ENCODE measurements at regions not wholly inside any gene's neighbourhood (a gene's known extent, or its start where the extent isn't known, plus 50 kb on each side); places are given as distances from the start of the nearest gene placed in this dataset.

DNA sequence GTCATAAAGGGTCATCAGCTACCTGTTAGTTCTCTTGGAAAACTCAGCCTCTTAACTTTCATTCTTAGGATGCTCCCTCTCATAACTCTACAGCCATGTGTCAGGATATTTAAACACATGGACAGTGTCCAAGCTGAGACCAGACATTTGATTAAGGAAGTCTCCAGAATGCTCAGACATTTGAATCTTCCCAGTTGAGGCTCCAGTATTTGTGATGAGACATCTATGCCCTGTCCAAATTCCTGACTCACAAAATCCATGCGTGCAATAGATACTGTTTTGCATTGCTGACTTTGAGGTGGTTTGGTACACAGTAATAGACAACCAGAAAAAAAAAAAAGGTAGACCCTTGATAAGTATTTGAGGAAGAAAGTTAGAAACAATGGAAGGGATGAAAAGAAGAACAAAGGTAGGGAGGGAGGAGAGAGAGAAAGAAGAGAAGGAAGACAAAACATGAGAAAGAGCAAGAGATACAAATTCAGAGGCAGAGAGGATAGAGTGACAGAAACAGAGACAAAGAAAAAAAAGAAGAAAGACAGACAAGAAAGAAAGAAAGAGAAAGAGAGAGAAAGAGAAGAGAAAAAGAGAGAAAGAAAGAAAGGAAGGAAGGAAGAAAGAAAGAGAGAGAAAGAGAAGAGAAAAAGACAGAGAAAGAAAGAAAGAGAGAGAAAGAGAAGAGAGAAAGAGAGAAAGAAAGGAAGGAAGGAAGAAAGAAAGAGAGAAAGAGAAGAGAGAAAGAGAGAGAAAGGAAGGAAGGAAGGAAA, 275.5 kb upstream of the PRMT6 start (continued):
- TF ChIP-seq CEBPZ (IDR thresholded peaks at IDR 0.05; ENCODE audit: low read depth, low read length) (no peak), MTA3 (IDR thresholded peaks at IDR 0.05; ENCODE audit: borderline replicate concordance, low read length) (no peak), ZNF207 (IDR thresholded peaks at IDR 0.05; ENCODE audit: borderline replicate concordance) (no peak), ZNF24 (IDR thresholded peaks at IDR 0.05) (no peak), MEF2B (IDR thresholded peaks at IDR 0.05; ENCODE audit: partially characterized antibody, poor library complexity, severe bottlenecking) (no peak), MTA2 (IDR thresholded peaks at IDR 0.05; ENCODE audit: low read depth) (no peak), NRF1 (conservative IDR thresholded peaks at IDR 0.05; ENCODE audit: low read depth, low read length) (no peak), ETV6 (conservative IDR thresholded peaks at IDR 0.05 in 1 of 2, IDR thresholded peaks at IDR 0.05 in 1 of 2; ENCODE audit: borderline replicate concordance in 1 of 2, low read depth in 1 of 2) (no peak)

- ChIA-PET POLR2A (no interaction called here), SMC1A (ENCODE audit: uncharacterized antibody, unreplicated experiment) (no interaction called here), CTCF (no interaction called here), RAD21 (ENCODE audit: unreplicated experiment) (no interaction called here)
- intact Hi-C loops (cut with micrococcal nuclease; ENCODE audit: unreplicated experiment) = no loop called here
- no peaks in the 10 kb centered on the region for H3K79me2 ChIP-seq (ENCODE audit: control insufficient read depth, insufficient read depth, low read length)
- DNase-seq (ENCODE audit: low read depth, low spot score) = no peak
- no peak overlapping the region for H3K9ac ChIP-seq (ENCODE audit: control insufficient read depth, insufficient read depth, low read length)
- no peaks in the 10 kb centered on the region for H3K9me3 ChIP-seq (replicated peaks; ENCODE audit: control insufficient read depth, insufficient read depth, low read length)
- no peak for ATAC-seq
- H3K36me3 ChIP-seq (ENCODE audit: control insufficient read depth in 2 of 2, insufficient read depth in 2 of 2, low read length in 1 of 2) = no peaks in the 10 kb centered on the region
- no peak overlapping the region for H3K27ac ChIP-seq (ENCODE audit: control insufficient read depth, insufficient read depth)
- H3K4me1 ChIP-seq (ENCODE audit: control insufficient read depth, insufficient read depth, low read length) = no peaks in the 10 kb centered on the region
- BruUV-seq (replicated peaks) = no TSS peak
- no peaks in the 10 kb centered on the region for H4K20me1 ChIP-seq (ENCODE audit: control insufficient read depth, insufficient read depth)
- H3K4me3 ChIP-seq = no peak overlapping the region
- FAIRE-seq = no peak
- H3K4me2 ChIP-seq (ENCODE audit: control insufficient read depth, insufficient read depth) = no peak overlapping the region
- in situ Hi-C loops (cut with MboI) = no loop called here
- H3K27me3 ChIP-seq (replicated peaks in 1 of 2; ENCODE audit: control insufficient read depth in 2 of 2, insufficient read depth in 2 of 2, low read length in 1 of 2) = no peaks in the 10 kb centered on the region
- H2AFZ ChIP-seq (ENCODE audit: control insufficient read depth, low read depth, low read length) = no peak overlapping the region
- TF ChIP-seq GABPA (IDR thresholded peaks at IDR 0.05; ENCODE audit: low read depth) (no peak), WRNIP1 (IDR thresholded peaks at IDR 0.05; ENCODE audit: borderline replicate concordance, low read depth, low read length) (no peak), CBX3 (IDR thresholded peaks at IDR 0.05; ENCODE audit: borderline replicate concordance, low read depth) (no peak), SREBF2 (IDR thresholded peaks at IDR 0.05; ENCODE audit: low read length) (no peak), NR2C2 (IDR thresholded peaks at IDR 0.05; ENCODE audit: borderline replicate concordance, control insufficient read depth, insufficient read length, low read depth) (no peak), E2F8 (IDR thresholded peaks at IDR 0.05; ENCODE audit: low read depth, partially characterized antibody) (no peak), GATAD2B (conservative IDR thresholded peaks at IDR 0.05; ENCODE audit: low read depth) (no peak)
- TF ChIP-seq, protein P1, sequence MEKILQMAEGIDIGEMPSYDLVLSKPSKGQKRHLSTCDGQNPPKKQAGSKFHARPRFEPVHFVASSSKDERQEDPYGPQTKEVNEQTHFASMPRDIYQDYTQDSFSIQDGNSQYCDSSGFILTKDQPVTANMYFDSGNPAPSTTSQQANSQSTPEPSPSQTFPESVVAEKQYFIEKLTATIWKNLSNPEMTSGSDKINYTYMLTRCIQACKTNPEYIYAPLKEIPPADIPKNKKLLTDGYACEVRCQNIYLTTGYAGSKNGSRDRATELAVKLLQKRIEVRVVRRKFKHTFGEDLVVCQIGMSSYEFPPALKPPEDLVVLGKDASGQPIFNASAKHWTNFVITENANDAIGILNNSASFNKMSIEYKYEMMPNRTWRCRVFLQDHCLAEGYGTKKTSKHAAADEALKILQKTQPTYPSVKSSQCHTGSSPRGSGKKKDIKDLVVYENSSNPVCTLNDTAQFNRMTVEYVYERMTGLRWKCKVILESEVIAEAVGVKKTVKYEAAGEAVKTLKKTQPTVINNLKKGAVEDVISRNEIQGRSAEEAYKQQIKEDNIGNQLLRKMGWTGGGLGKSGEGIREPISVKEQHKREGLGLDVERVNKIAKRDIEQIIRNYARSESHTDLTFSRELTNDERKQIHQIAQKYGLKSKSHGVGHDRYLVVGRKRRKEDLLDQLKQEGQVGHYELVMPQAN (conservative IDR thresholded peaks at IDR 0.05) = no peak
Measured at GRCh38 chr1:106785176-106785575, 271.3 kb upstream of the PRMT6 start.

Data from GM12878 (cell line).